Liver (tissue), 8 donors: ENCODE measurements at regions not wholly inside any gene's neighbourhood (a gene's known extent, or its start where the extent isn't known, plus 50 kb on each side); places are given as distances from the start of the nearest gene placed in this dataset.

Source experiments
- DNase-seq: peaks from one replicate; pipeline ENCODE4 v3.0.0-alpha.2; 2017; ENCODE audit warnings: low spot score
- H3K27ac ChIP-seq, 2 donors: one replicate each; pipeline ENCODE4 v1.7.0; 2013; ENCODE audit warnings: inconsistent platforms in 2 of 2, low read length in 2 of 2, control low read depth in 1 of 2, low read depth in 1 of 2, mild to moderate bottlenecking in 1 of 2
- H3K27me3 ChIP-seq, 4 donors: one replicate each; pipeline versions ENCODE4 v1.6.1 to v1.7.0; 2013; ENCODE audit warnings: low read length in 3 of 4, inconsistent platforms in 1 of 4, mild to moderate bottlenecking in 1 of 4, moderate library complexity in 1 of 4; ENCODE audit not compliant: control insufficient read depth in 4 of 4, insufficient read depth in 4 of 4
- H3K36me3 ChIP-seq, 4 donors: one replicate each; pipeline versions ENCODE4 v1.6.1 to v1.7.0; 2013; ENCODE audit warnings: low read length in 3 of 4, mild to moderate bottlenecking in 3 of 4, low read depth in 1 of 4, moderate library complexity in 1 of 4; ENCODE audit not compliant: control insufficient read depth in 4 of 4, insufficient read depth in 3 of 4
- H3K4me1 ChIP-seq, 4 donors: one replicate each; pipeline versions ENCODE4 v1.6.1 to v1.7.0; 2013; ENCODE audit warnings: low read length in 3 of 4, mild to moderate bottlenecking in 3 of 4, moderate library complexity in 1 of 4; ENCODE audit not compliant: control insufficient read depth in 4 of 4, insufficient read depth in 4 of 4
- H3K4me3 ChIP-seq, 3 donors: one replicate each; pipeline versions ENCODE4 v1.6.1 to v1.7.0; 2013; ENCODE audit warnings: low read length in 3 of 3, control low read depth in 1 of 3, low read depth in 1 of 3, mild to moderate bottlenecking in 1 of 3
- H3K9ac ChIP-seq, 2 donors: one replicate each; pipeline ENCODE4 v1.7.0; 2013; ENCODE audit warnings: low read length in 2 of 2, mild to moderate bottlenecking in 2 of 2, moderate library complexity in 2 of 2, control low read depth in 1 of 2, low read depth in 1 of 2
- H3K9me3 ChIP-seq, 4 donors: one replicate each; pipeline versions ENCODE4 v1.6.1 to v1.7.0; 2013; ENCODE audit warnings: low read length in 3 of 4; ENCODE audit not compliant: control insufficient read depth in 4 of 4
- ATF3 ChIP-seq: IDR thresholded peaks from 2 replicates; pipeline ENCODE4 v1.6.1; 2016; ENCODE audit warnings: antibody characterized with exemption
- CTCF ChIP-seq: fragments of 150-350 bp; IDR thresholded peaks from 2 replicates; pipeline ENCODE4 v1.5.1; 2017; ENCODE audit warnings: improper control_type of control experiment, low read depth, low read length; ENCODE audit not compliant: missing input control
- EGR1 ChIP-seq, 2 donors: IDR thresholded peaks; 2 replicates each; pipeline ENCODE4 v1.6.1; 2016 to 2018; ENCODE audit warnings: antibody characterized with exemption in 2 of 2, low read depth in 2 of 2
- FOXA1 ChIP-seq: IDR thresholded peaks from 2 replicates; pipeline ENCODE4 v1.6.1; 2016; ENCODE audit warnings: antibody characterized with exemption
- FOXA2 ChIP-seq: IDR thresholded peaks from 2 replicates; pipeline ENCODE4 v1.6.1; 2016; ENCODE audit warnings: antibody characterized with exemption
- HNF4A ChIP-seq, 2 donors: conservative IDR thresholded peaks; 2 replicates each; pipeline ENCODE4 v1.6.1; 2016; ENCODE audit warnings: antibody characterized with exemption in 2 of 2, mild to moderate bottlenecking in 2 of 2
- HNF4G ChIP-seq: IDR thresholded peaks from 2 replicates; pipeline ENCODE4 v1.6.1; 2016; ENCODE audit warnings: antibody characterized with exemption
- JUND ChIP-seq, 2 donors: IDR thresholded peaks; 2 replicates each; pipeline ENCODE4 v1.6.1; 2016; ENCODE audit warnings: antibody characterized with exemption in 2 of 2
- MAX ChIP-seq: IDR thresholded peaks from 2 replicates; pipeline ENCODE4 v1.6.1; 2016; ENCODE audit warnings: antibody characterized with exemption
- NR2F2 ChIP-seq: IDR thresholded peaks from 2 replicates; pipeline ENCODE4 v1.6.1; 2016; ENCODE audit warnings: antibody characterized with exemption
- RAD21 ChIP-seq, 2 donors: IDR thresholded peaks; 2 replicates each; pipeline ENCODE4 v1.6.1; 2016; ENCODE audit warnings: antibody characterized with exemption in 2 of 2, mild to moderate bottlenecking in 2 of 2
- REST ChIP-seq: IDR thresholded peaks from 2 replicates; pipeline ENCODE4 v1.6.1; 2016; ENCODE audit warnings: antibody characterized with exemption, mild to moderate bottlenecking
- RXRA ChIP-seq, 2 donors: IDR thresholded peaks; 2 replicates each; pipeline ENCODE4 v1.6.1; 2017 to 2018; ENCODE audit warnings: antibody characterized with exemption in 2 of 2, mild to moderate bottlenecking in 1 of 2
- SP1 ChIP-seq: IDR thresholded peaks from 2 replicates; pipeline ENCODE4 v1.6.1; 2018; ENCODE audit warnings: antibody characterized with exemption, mild to moderate bottlenecking
- TAF1 ChIP-seq: conservative IDR thresholded peaks from 2 replicates; pipeline ENCODE4 v1.6.1; 2016; ENCODE audit warnings: antibody characterized with exemption, mild to moderate bottlenecking
- YY1 ChIP-seq: IDR thresholded peaks from 2 replicates; pipeline ENCODE4 v1.6.1; 2016; ENCODE audit warnings: antibody characterized with exemption, mild to moderate bottlenecking
- ZBTB33 ChIP-seq: IDR thresholded peaks from 2 replicates; pipeline ENCODE4 v1.6.1; 2016; ENCODE audit warnings: antibody characterized with exemption
- WGBS: extraction: QIAGEN DNeasy Blood & Tissue Kit; methylation state at CpG from one replicate; pipeline ENCODE4 v1.1.7; 2013; 5-methylcytosine and 5-hydroxymethylcytosine counted together
- donor health status: healthy.
- donor health status: healthy.
- donor health status: healthy.
- donor health status: healthy.
- donor health status: healthy.

GRCh38 chr10:124227988-124228387 lies 134.6 kb upstream of the CHST15 start:
- Histone ChIP-seq H3K9ac (no peak overlapping the region), H3K27me3 (no peaks in the 10 kb centered on the region), H3K4me3 (no peak overlapping the region), H3K36me3 (no peaks in the 10 kb centered on the region), H3K27ac (no peak overlapping the region), H3K4me1 (no peaks in the 10 kb centered on the region), H3K9me3 (no peaks in the 10 kb centered on the region)
- TF ChIP-seq HNF4A (conservative IDR thresholded peaks at IDR 0.05): no peak
- TF ChIP-seq RXRA (IDR thresholded peaks at IDR 0.05): no peak
- TF ChIP-seq NR2F2: no peak
- no peak for TF ChIP-seq TAF1
- no peak for TF ChIP-seq SP1
- no peak for TF ChIP-seq HNF4G
- TF ChIP-seq EGR1 (IDR thresholded peaks at IDR 0.05; ENCODE audit: low read depth in 2 of 2): no peak
- TF ChIP-seq YY1: no peak
- no peak for TF ChIP-seq FOXA1
- TF ChIP-seq RAD21 (IDR thresholded peaks at IDR 0.05): no peak
- no peak for TF ChIP-seq FOXA2
- TF ChIP-seq ATF3: no peak
- TF ChIP-seq JUND (IDR thresholded peaks at IDR 0.05): no peak
- no peak for TF ChIP-seq MAX
- no peak for TF ChIP-seq ZBTB33
- no peak for TF ChIP-seq CTCF
- no peak for TF ChIP-seq REST
- no peak for DNase-seq
- 83% methylated on average over 2 of the region's 2 CpGs for WGBS
